GM12878 (cell line): ENCODE measurements at regions not wholly inside any gene's neighbourhood (a gene's known extent, or its start where the extent isn't known, plus 50 kb on each side); places are given as distances from the start of the nearest gene placed in this dataset.
A peak's percentile ranks its signal among the peaks of the same experiment; 100 is the strongest.

Experiments used
- ATAC-seq: fragments of 200-7000 bp; cut with Tn5 transposase; 3 replicates; pipeline ENCODE4 v1.9.1; 2020; ENCODE audit warnings: mild to moderate bottlenecking, moderate library complexity
- BruUV-seq: library from RNA; stranded (reverse); fragments of 400-500 nt; replicated peaks from 2 replicates; lab custom pipeline; 2021; lab: Mats Ljungman, UMichigan
- CTCF ChIA-PET: fragments of 300-600 bp; sonication (Branson Sonifier 250); formaldehyde crosslinking; extraction: SDS; loops from one replicate; lab custom pipeline; 2021; ENCODE audit warnings: inconsistent platforms; lab: Yijun Ruan, JAX
- POLR2A ChIA-PET: fragments of 350-600 bp; formaldehyde crosslinking; extraction: SDS; loops from one replicate; lab custom pipeline; 2021; ENCODE audit warnings: inconsistent platforms; lab: Charles Lee
- RAD21 ChIA-PET: fragments of 300-600 bp; sonication (Branson Sonifier 250); formaldehyde crosslinking; loops from one replicate; lab custom pipeline; 2023; ENCODE audit warnings: antibody characterized with exemption; ENCODE audit not compliant: unreplicated experiment; lab: Charles Lee
- SMC1A ChIA-PET: fragments of 300-600 bp; sonication (Branson Sonifier 250); formaldehyde crosslinking; loops from one replicate; lab custom pipeline; 2023; ENCODE audit not compliant: unreplicated experiment, uncharacterized antibody; lab: Charles Lee
- DNase-seq: peaks from one replicate; pipeline ENCODE4 v3.0.0-alpha.2; 2011; ENCODE audit warnings: low read depth, low spot score
- FAIRE-seq: peaks from 3 replicates; lab custom pipeline; 2011; peaks lifted over from hg19 to GRCh38; lab: Jason Lieb, UNC
- H2AFZ ChIP-seq: 2 replicates; pipeline ENCODE4 v1.6.0; 2011; ENCODE audit warnings: low read depth, low read length, control low read depth; ENCODE audit not compliant: control insufficient read depth
- H3K27ac ChIP-seq: 2 replicates; pipeline ENCODE4 v1.5.1; 2011; ENCODE audit warnings: control low read depth; ENCODE audit not compliant: control insufficient read depth, insufficient read depth
- H3K27me3 ChIP-seq, 2 experiments: replicated peaks in 1 of 2; 2 replicates each; pipeline versions ENCODE4 v1.6.0 to v1.6.1; 2011; ENCODE audit warnings: low read length in 1 of 2; ENCODE audit not compliant: control insufficient read depth in 2 of 2, insufficient read depth in 2 of 2
- H3K36me3 ChIP-seq, 2 experiments: 2 replicates each; pipeline ENCODE4 v1.5.1; 2011; ENCODE audit warnings: low read length in 1 of 2; ENCODE audit not compliant: control insufficient read depth in 2 of 2, insufficient read depth in 2 of 2
- H3K4me1 ChIP-seq: 2 replicates; pipeline ENCODE4 v1.6.1; 2011; ENCODE audit warnings: mild to moderate bottlenecking, low read length, moderate library complexity, mixed read lengths; ENCODE audit not compliant: control insufficient read depth, insufficient read depth
- H3K4me2 ChIP-seq: 2 replicates; pipeline ENCODE4 v1.6.0; 2011; ENCODE audit warnings: control low read depth; ENCODE audit not compliant: control insufficient read depth, insufficient read depth
- H3K4me3 ChIP-seq: fragments of 200-600 bp; sonication (generic); 2 replicates; pipeline ENCODE4 v1.5.1; 2016
- H3K79me2 ChIP-seq: 2 replicates; pipeline ENCODE4 v1.6.0; 2011; ENCODE audit warnings: low read length; ENCODE audit not compliant: control insufficient read depth, insufficient read depth
- H3K9ac ChIP-seq: 2 replicates; pipeline ENCODE4 v1.8.0; 2011; ENCODE audit warnings: low read length, control low read depth, mixed read lengths; ENCODE audit not compliant: control insufficient read depth, insufficient read depth
- H3K9me3 ChIP-seq: replicated peaks from 3 replicates; pipeline ENCODE4 v1.5.1; 2011; ENCODE audit warnings: mild to moderate bottlenecking, low read length; ENCODE audit not compliant: control insufficient read depth, insufficient read depth
- H4K20me1 ChIP-seq: 2 replicates; pipeline ENCODE4 v1.6.0; 2011; ENCODE audit not compliant: control insufficient read depth, insufficient read depth
- BHLHE40 ChIP-seq, 2 experiments: fragments of 450-650 bp in 1 of 2; IDR thresholded peaks; 2 replicates each; pipeline ENCODE4 v1.6.1; 2011 to 2017; ENCODE audit warnings: low read depth in 2 of 2, borderline replicate concordance in 1 of 2, improper control_type of control experiment in 1 of 2, low read length in 1 of 2, mild to moderate bottlenecking in 1 of 2
- CBX5 ChIP-seq: sonication (generic); IDR thresholded peaks from 2 replicates; pipeline ENCODE4 v1.6.1; 2016; ENCODE audit warnings: low read depth, moderate library complexity, mild to moderate bottlenecking, inconsistent platforms
- FOXK2 ChIP-seq: fragments of 450-650 bp; IDR thresholded peaks from 2 replicates; pipeline ENCODE4 v1.6.1; 2017; ENCODE audit warnings: mild to moderate bottlenecking, moderate library complexity
- GATAD2B ChIP-seq: fragments of 450-650 bp; conservative IDR thresholded peaks from 2 replicates; pipeline ENCODE4 v1.6.1; 2017; ENCODE audit warnings: low read depth, mild to moderate bottlenecking, moderate library complexity
- HDAC6 ChIP-seq: fragments of 200-600 bp; sonication (generic); IDR thresholded peaks from one replicate; pipeline ENCODE4 v1.8.0; 2017; ENCODE audit warnings: antibody characterized with exemption; ENCODE audit not compliant: unreplicated experiment
- KDM1A ChIP-seq: fragments of 200-600 bp; sonication (generic); IDR thresholded peaks from 2 replicates; pipeline ENCODE4 v1.6.1; 2016; ENCODE audit warnings: borderline replicate concordance
- LARP7 ChIP-seq: fragments of 450-650 bp; IDR thresholded peaks from 2 replicates; pipeline ENCODE4 v1.6.1; 2017; ENCODE audit warnings: mild to moderate bottlenecking
- MEF2B ChIP-seq: fragments of 450-650 bp; IDR thresholded peaks from 2 replicates; pipeline ENCODE4 v1.6.1; 2018; ENCODE audit warnings: mild to moderate bottlenecking, moderate library complexity; ENCODE audit not compliant: partially characterized antibody, poor library complexity, severe bottlenecking
- MTA3 ChIP-seq: IDR thresholded peaks from 2 replicates; pipeline ENCODE4 v1.6.1; 2012; ENCODE audit warnings: low read length, inconsistent platforms, borderline replicate concordance
- POLR2A ChIP-seq: IDR thresholded peaks from 2 replicates; pipeline ENCODE4 v1.6.1; 2011; ENCODE audit warnings: low read depth, mild to moderate bottlenecking, low read length
- POU2F2 ChIP-seq: IDR thresholded peaks from 3 replicates; pipeline ENCODE4 v1.6.1; 2011; ENCODE audit warnings: low read depth, mild to moderate bottlenecking, low read length, borderline replicate concordance
- SIX5 ChIP-seq: IDR thresholded peaks from 2 replicates; pipeline ENCODE4 v1.6.1; 2011; ENCODE audit warnings: mild to moderate bottlenecking, low read depth, low read length, moderate library complexity; ENCODE audit not compliant: severe bottlenecking
- WGBS: methylation state at CpG from one replicate; pipeline ENCODE4 v1.1.6; 2016; ENCODE audit warnings: low lambda C conversion rate; ENCODE audit not compliant: insufficient replicate concordance, insufficient coverage; ENCODE audit errors: missing lambda C conversion rate; 5-methylcytosine and 5-hydroxymethylcytosine counted together
- in situ Hi-C: fragments of 300-500 bp; cut with MboI; formaldehyde crosslinking; loops from 9 replicates; pipeline ENCODE4 v1.14.3; 2018; ENCODE audit warnings: mixed read lengths
- intact Hi-C: fragments of 100-400 bp; cut with micrococcal nuclease; formaldehyde crosslinking; loops from one replicate; pipeline ENCODE4 v1.14.2; 2022; ENCODE audit not compliant: unreplicated experiment
- TF ChIP-seq, protein P1 (sequence below): fragments of 450-650 bp; IDR thresholded peaks from 2 replicates; pipeline ENCODE4 v1.6.1; 2016; ENCODE audit warnings: mild to moderate bottlenecking
- TF ChIP-seq, protein P2 (sequence below): fragments of 450-650 bp; conservative IDR thresholded peaks from 2 replicates; pipeline ENCODE4 v1.6.1; 2017; ENCODE audit warnings: mild to moderate bottlenecking, moderate library complexity
- TF ChIP-seq, protein P3 (sequence below): IDR thresholded peaks from 2 replicates; pipeline ENCODE4 v1.6.1; 2012; ENCODE audit warnings: low read depth, low read length, improper control_type of control experiment
- TF ChIP-seq, protein P4 (sequence below): fragments of 150-350 bp; IDR thresholded peaks from 2 replicates; pipeline ENCODE4 v1.6.1; 2016; ENCODE audit warnings: low read depth, low read length

DNA sequence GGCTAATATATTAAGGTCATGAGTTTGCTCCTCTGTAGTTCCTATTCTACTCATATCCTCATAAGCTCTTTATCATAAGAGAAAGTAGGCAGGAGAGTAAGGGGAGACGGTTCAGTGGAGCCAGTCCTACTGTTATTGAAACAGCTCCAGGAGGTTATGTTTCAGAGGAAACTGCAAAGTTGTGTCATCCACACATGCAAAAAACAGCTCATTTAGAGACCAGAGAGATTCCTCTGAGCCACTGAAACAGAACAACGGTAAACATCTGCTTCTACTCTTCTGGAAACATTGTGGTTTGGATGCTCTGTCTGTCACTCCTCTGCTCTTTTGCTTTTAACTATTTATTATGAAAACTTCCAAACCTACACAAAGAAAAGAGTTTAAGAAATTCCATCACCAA lies 66.3 kb upstream of the PPP2R5A start:
- RAD21 ChIA-PET, result interaction anchor here (0.6 to 1.4 kb wide), 5 partner anchors 13 to 1899 kb away, joined by 3 to 4 read pairs (median 3); no protein-coding TSS in a partner anchor
- CTCF ChIA-PET, result interaction anchor here (1.9 kb wide), 1 partner anchor 9 kb away, joined by 6 read pairs; no protein-coding TSS in a partner anchor
- Histone ChIP-seq H3K27ac (no peak overlapping the region), H3K27me3 (no peaks in the 10 kb centered on the region), H3K9me3 (no peaks in the 10 kb centered on the region), H3K4me3 (no peak overlapping the region), H4K20me1 (no peaks in the 10 kb centered on the region), H3K36me3 (no peaks in the 10 kb centered on the region), H3K4me1 (peaks cover 8% of the 10 kb centered on the region), H3K79me2 (no peaks in the 10 kb centered on the region), H3K9ac (no peak overlapping the region), H3K4me2 (peak overlapping the region; percentile 36), H2AFZ (no peak overlapping the region)
- BruUV-seq, result no TSS peak
- in situ Hi-C loops, result no loop called here
- POLR2A ChIA-PET, result interaction anchor here (0.5 to 0.7 kb wide), 2 partner anchors 51 to 67 kb away, joined by 3 to 4 read pairs; no protein-coding TSS in a partner anchor
- FAIRE-seq (peak; percentile 98), ATAC-seq (peak; percentile 97), DNase-seq (peak; percentile 48)
- intact Hi-C loops, result no loop called here
- WGBS, result 0% methylated on average over 2 of the region's 2 CpGs
- SMC1A ChIA-PET, result interaction anchor here (0.8 to 1.6 kb wide), 5 partner anchors 10 to 148 kb away, joined by 3 to 5 read pairs (median 4); no protein-coding TSS in a partner anchor
- TF ChIP-seq, protein P1, sequence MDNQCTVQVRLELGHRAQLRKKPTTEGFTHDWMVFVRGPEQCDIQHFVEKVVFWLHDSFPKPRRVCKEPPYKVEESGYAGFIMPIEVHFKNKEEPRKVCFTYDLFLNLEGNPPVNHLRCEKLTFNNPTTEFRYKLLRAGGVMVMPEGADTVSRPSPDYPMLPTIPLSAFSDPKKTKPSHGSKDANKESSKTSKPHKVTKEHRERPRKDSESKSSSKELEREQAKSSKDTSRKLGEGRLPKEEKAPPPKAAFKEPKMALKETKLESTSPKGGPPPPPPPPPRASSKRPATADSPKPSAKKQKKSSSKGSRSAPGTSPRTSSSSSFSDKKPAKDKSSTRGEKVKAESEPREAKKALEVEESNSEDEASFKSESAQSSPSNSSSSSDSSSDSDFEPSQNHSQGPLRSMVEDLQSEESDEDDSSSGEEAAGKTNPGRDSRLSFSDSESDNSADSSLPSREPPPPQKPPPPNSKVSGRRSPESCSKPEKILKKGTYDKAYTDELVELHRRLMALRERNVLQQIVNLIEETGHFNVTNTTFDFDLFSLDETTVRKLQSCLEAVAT, result no peak
- TF ChIP-seq SIX5 (no peak), HDAC6 (no peak), MEF2B (no peak), LARP7 (no peak), CBX5 (no peak), KDM1A (no peak), FOXK2 (no peak), GATAD2B (no peak), MTA3 (no peak), POLR2A (no peak), POU2F2 (peak; percentile 58; the same call in 1 of the 3 replicates), BHLHE40 (IDR thresholded peaks at IDR 0.05; ENCODE audit: borderline replicate concordance in 1 of 2, low read depth in 2 of 2, low read length in 1 of 2) (no peak)
- TF ChIP-seq, protein P2, sequence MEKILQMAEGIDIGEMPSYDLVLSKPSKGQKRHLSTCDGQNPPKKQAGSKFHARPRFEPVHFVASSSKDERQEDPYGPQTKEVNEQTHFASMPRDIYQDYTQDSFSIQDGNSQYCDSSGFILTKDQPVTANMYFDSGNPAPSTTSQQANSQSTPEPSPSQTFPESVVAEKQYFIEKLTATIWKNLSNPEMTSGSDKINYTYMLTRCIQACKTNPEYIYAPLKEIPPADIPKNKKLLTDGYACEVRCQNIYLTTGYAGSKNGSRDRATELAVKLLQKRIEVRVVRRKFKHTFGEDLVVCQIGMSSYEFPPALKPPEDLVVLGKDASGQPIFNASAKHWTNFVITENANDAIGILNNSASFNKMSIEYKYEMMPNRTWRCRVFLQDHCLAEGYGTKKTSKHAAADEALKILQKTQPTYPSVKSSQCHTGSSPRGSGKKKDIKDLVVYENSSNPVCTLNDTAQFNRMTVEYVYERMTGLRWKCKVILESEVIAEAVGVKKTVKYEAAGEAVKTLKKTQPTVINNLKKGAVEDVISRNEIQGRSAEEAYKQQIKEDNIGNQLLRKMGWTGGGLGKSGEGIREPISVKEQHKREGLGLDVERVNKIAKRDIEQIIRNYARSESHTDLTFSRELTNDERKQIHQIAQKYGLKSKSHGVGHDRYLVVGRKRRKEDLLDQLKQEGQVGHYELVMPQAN, result no peak
- TF ChIP-seq, protein P3, sequence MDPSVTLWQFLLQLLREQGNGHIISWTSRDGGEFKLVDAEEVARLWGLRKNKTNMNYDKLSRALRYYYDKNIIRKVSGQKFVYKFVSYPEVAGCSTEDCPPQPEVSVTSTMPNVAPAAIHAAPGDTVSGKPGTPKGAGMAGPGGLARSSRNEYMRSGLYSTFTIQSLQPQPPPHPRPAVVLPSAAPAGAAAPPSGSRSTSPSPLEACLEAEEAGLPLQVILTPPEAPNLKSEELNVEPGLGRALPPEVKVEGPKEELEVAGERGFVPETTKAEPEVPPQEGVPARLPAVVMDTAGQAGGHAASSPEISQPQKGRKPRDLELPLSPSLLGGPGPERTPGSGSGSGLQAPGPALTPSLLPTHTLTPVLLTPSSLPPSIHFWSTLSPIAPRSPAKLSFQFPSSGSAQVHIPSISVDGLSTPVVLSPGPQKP, result no peak
- TF ChIP-seq, protein P4, sequence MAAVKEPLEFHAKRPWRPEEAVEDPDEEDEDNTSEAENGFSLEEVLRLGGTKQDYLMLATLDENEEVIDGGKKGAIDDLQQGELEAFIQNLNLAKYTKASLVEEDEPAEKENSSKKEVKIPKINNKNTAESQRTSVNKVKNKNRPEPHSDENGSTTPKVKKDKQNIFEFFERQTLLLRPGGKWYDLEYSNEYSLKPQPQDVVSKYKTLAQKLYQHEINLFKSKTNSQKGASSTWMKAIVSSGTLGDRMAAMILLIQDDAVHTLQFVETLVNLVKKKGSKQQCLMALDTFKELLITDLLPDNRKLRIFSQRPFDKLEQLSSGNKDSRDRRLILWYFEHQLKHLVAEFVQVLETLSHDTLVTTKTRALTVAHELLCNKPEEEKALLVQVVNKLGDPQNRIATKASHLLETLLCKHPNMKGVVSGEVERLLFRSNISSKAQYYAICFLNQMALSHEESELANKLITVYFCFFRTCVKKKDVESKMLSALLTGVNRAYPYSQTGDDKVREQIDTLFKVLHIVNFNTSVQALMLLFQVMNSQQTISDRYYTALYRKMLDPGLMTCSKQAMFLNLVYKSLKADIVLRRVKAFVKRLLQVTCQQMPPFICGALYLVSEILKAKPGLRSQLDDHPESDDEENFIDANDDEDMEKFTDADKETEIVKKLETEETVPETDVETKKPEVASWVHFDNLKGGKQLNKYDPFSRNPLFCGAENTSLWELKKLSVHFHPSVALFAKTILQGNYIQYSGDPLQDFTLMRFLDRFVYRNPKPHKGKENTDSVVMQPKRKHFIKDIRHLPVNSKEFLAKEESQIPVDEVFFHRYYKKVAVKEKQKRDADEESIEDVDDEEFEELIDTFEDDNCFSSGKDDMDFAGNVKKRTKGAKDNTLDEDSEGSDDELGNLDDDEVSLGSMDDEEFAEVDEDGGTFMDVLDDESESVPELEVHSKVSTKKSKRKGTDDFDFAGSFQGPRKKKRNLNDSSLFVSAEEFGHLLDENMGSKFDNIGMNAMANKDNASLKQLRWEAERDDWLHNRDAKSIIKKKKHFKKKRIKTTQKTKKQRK, result no peak
